DMS53 (cell line): ENCODE measurements at regions not wholly inside any gene's neighbourhood (a gene's known extent, or its start where the extent isn't known, plus 50 kb on each side); places are given as distances from the start of the nearest gene placed in this dataset.
"Not testable (repeated sequence)": the region's sequence is repeated elsewhere in the genome, so short reads cannot be mapped to it uniquely, and the experiment has no call there.

Experiments used
- DNase-seq: peaks from one replicate; lab custom pipeline; 2025; lab: John Stamatoyannopoulos, UW

- DNase-seq, result no peak
Observed at GRCh38 chr10:33037726-33038125, 79.7 kb upstream of the ITGB1 start.

DNA sequence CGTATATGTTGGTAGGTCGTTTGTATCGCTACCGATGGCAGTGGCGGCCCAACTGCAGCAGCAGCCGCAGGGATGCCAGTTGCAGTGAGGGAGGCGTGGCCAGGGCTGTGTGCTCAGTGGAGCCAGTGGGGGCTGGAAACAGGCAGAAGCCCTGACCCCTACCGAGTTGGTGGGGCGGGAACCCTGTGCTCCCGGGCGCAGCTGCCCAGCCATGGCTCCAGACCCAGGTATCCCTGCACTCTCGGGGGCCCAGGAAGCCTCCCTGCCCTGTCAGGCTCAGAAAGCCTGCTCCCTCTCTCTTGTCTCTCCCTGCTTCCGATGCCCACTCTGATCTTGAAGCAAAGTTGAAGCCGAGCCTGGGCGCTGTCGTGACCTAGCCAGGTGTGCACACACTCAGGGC is 78.6 kb upstream of the ITGB1 start:
- no peak for DNase-seq

DNA sequence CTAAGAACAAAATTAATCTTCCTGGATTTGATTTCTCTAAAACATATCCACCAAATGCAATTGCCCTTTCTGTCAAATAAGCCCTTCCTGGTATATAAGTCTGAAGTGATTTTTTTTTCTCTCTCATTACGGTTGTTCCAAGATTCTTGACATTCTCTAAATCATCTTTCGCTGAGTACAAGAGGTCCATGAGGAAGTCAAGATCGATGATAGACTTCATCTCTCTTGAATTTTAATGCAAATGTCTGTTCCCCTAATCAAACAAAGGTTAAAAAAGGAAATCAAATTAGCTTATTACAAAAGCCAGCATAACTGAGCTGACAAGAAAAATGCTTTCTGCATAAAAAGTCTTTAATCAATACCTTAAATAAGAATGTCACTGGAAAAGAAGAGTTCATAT is 77.4 kb upstream of the ITGB1 start:
- DNase-seq, result no peak

- DNase-seq, result no peak
Observed at GRCh38 chr10:33034931-33035330, 76.9 kb upstream of the ITGB1 start.

DNA sequence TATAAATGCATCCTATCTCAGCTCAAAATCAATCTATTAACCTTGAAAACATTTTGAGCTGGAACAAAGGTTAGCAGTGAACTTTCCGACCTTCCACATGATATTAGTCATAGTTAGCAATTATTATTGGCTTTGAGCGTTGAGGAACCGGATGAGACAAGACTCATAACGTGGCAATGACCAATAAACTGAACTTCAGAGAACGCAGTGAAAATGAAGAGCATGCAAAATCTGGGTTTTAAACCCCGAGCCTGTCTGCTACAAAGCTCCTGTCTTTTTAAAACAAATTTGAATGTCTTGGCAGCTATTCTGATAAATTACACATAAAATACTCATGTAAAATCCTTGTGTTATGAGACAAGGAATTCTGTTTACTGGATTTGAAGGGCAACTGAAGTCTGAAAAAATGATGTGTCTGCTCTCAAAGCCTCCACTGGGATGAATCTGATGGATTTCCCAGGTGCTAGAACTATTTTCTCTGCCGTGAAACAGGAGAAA is 74.7 kb upstream of the ITGB1 start:
- DNase-seq, result no peak

- DNase-seq, result no peak
Observed at GRCh38 chr10:33031815-33032653, 74.0 kb upstream of the ITGB1 start.

GRCh38 chr10:33031171-33031570 is 73.1 kb upstream of the ITGB1 start:
- no peak for DNase-seq

- not testable (repeated sequence) for DNase-seq
Observed at GRCh38 chr10:33028515-33028914, 70.5 kb upstream of the ITGB1 start.

DNA sequence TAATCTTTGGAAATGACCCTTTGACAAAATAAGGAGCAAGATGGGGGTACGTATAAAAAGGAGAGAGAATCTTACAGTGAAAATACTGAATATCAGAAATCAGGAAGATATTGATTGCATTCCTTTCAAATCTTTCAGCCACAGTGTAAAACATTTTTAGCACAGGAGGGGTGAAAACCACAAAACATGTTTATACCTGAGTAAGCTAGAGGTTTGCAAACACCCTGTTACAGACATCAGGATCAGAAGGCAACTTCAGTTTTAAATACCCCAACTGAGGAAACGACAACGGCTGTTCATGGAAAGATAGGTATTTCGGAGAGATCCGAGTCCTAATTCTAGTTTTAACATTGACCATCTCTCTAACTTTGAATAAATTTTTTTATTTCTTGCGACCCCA is 69.1 kb upstream of the ITGB1 start:
- no peak for DNase-seq

GRCh38 chr10:33026422-33026821 is 68.4 kb upstream of the ITGB1 start:
- DNase-seq, result no peak

- no peak for DNase-seq
Observed at GRCh38 chr10:33025910-33026309, 67.9 kb upstream of the ITGB1 start.

DNA sequence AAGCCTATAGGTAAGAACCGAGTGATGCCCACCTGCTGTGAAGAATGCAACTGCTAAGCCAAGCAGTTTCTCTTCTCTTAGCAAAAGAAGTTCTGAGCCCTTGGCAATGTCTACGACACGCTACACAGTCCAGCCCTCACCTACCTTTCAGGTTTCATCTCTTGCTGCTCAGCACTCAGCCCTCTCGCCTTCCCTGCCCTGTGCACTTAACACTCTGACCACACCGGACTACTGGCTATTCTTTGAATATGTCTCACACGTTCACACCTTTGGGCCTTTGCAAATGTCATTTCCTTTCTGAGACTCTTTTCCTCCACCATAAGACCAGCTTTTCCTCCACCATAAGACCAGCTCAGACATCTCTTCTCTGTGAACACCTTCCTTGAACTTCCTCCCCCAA is 67.0 kb upstream of the ITGB1 start:
- no peak for DNase-seq

GRCh38 chr10:33022691-33023090 is 64.7 kb upstream of the ITGB1 start:
- DNase-seq, result no peak

GRCh38 chr10:33022090-33022489 is 64.1 kb upstream of the ITGB1 start:
- DNase-seq, result no peak

DNA sequence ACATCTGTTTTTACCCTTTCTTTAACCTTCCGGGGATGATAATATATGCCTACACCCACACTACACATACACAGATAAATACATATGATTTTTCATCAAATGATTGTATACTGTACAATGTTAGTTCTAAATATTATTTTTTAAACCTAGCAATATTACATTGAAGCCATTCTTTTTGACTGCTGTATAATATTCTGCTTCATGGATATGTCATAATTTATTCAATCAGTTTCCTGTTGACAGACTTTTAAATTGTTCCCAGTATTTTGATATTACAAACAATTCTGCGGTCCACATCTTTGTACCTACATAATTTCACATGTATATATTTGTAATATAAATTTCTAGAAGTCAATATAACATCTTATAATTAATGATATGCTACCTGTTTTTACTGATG is 59.0 kb upstream of the ITGB1 start:
- no peak for DNase-seq

DNA sequence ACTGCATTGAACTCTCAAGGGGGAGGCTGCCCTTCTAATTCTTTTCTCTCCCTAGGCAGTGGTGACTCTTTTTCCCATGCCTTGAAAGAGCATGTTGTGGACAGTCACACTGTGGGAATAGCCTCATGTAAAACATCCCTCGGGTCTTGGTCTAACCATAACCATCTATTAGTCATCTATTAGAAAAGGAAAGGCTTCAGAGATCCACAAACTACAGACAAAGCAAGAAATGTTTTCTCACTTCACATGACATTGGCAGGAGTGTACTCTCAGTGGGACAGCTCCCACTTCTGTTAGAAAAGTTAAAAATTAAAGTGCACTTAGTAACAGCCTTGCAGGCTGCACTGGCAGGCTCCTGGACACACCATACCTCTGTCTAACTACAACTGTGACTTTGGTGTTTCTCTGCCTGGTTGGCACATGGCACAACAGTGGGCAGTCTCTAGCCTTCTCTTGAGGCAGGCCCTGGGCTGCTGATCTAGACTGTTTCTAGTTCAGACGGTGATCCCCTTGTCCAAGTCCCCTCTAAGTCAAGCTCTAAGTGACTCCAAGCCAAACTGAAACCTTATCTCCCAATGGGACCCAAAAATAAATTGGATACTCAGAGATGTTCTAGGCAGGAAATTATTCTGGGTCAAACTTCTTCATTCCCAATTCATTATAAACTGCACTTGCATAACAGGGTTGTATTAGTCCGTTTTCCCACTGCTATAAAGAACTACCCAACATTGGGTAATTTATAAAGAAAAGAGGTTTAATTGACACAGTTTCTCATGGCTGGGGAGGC is 57.9 kb upstream of the ITGB1 start:
- no peak for DNase-seq

- DNase-seq, result not testable (repeated sequence)
Observed at GRCh38 chr10:33013331-33013730, 55.3 kb upstream of the ITGB1 start.

- DNase-seq, result no peak
Observed at GRCh38 chr10:33012306-33012705, 54.3 kb upstream of the ITGB1 start.

GRCh38 chr10:33010132-33011037 is 52.4 kb upstream of the ITGB1 start:
- DNase-seq, result peak; percentile 62

GRCh38 chr10:33009244-33010131 is 51.5 kb upstream of the ITGB1 start:
- DNase-seq, result no peak
